MCF 10A (cell line): ENCODE measurements at regions not wholly inside any gene's neighbourhood (a gene's known extent, or its start where the extent isn't known, plus 50 kb on each side); places are given as distances from the start of the nearest gene placed in this dataset.

Experiments
- BruUV-seq: library from RNA; stranded (reverse); fragments of 400-500 nt; replicated peaks from 2 replicates; lab custom pipeline; 2021; lab: Mats Ljungman, UMichigan
- CTCF ChIA-PET: fragments of 300-600 bp; sonication (Branson Sonifier 250); formaldehyde crosslinking; extraction: SDS; loops from one replicate; lab custom pipeline; 2021; ENCODE audit warnings: antibody characterized with exemption, inconsistent platforms; lab: Yijun Ruan, JAX
- POLR2A ChIA-PET: fragments of 300-600, 350-650 bp; sonication (Branson Sonifier 250); formaldehyde crosslinking; extraction: SDS; loops from one replicate; lab custom pipeline; 2020; ENCODE audit warnings: antibody characterized with exemption, inconsistent platforms; lab: Yijun Ruan, JAX
- DNase-seq: peaks from one replicate; pipeline ENCODE4 v3.0.0-alpha.2; 2018; ENCODE audit not compliant: unreplicated experiment
- H3K27ac Mint-ChIP-seq: one replicate; pipeline ENCODE4 v1.8.0; 2022; ENCODE audit warnings: mild to moderate bottlenecking, low read depth, mixed read lengths; ENCODE audit not compliant: unreplicated experiment
- H3K27me3 Mint-ChIP-seq: one replicate; pipeline ENCODE4 v1.8.0; 2022; ENCODE audit warnings: mixed read lengths; ENCODE audit not compliant: insufficient read depth, unreplicated experiment
- H3K36me3 Mint-ChIP-seq: one replicate; pipeline ENCODE4 v1.8.0; 2022; ENCODE audit warnings: mild to moderate bottlenecking, moderate library complexity, mixed read lengths; ENCODE audit not compliant: insufficient read depth, unreplicated experiment
- H3K4me1 Mint-ChIP-seq: one replicate; pipeline ENCODE4 v1.8.0; 2022; ENCODE audit warnings: mixed read lengths; ENCODE audit not compliant: insufficient read depth, unreplicated experiment
- H3K4me3 Mint-ChIP-seq: one replicate; pipeline ENCODE4 v1.8.0; 2022; ENCODE audit warnings: mild to moderate bottlenecking, moderate library complexity, mixed read lengths; ENCODE audit not compliant: unreplicated experiment
- H3K9me3 Mint-ChIP-seq: one replicate; pipeline ENCODE4 v1.8.0; 2022; ENCODE audit warnings: mixed read lengths; ENCODE audit not compliant: unreplicated experiment
- CTCF ChIP-seq: fragments of 200-600 bp; IDR thresholded peaks from one replicate; pipeline ENCODE4 v1.8.0; 2022; ENCODE audit warnings: antibody characterized with exemption, mild to moderate bottlenecking; ENCODE audit not compliant: unreplicated experiment
- intact Hi-C: fragments of 100-400 bp; cut with micrococcal nuclease; formaldehyde crosslinking; loops from 2 replicates; pipeline ENCODE4 v1.14.1; 2022

GRCh38 chr16:66164581-66165247 is 201.8 kb upstream of the CDH5 start:
- no peak overlapping the region for H3K27ac Mint-ChIP-seq
- no peaks in the 10 kb centered on the region for H3K36me3 Mint-ChIP-seq
- no peak overlapping the region for H3K4me3 Mint-ChIP-seq
- no peak for TF ChIP-seq CTCF
- CTCF ChIA-PET, result interaction anchor here (0.6 kb wide), 1 partner anchor 52 kb away, joined by 3 read pairs; no protein-coding TSS in a partner anchor
- no peak for DNase-seq
- no TSS peak for BruUV-seq
- intact Hi-C loops, result no loop called here
- no peaks in the 10 kb centered on the region for H3K4me1 Mint-ChIP-seq
- no peaks in the 10 kb centered on the region for H3K27me3 Mint-ChIP-seq
- POLR2A ChIA-PET, result no interaction called here
- peaks cover 35% of the 10 kb centered on the region for H3K9me3 Mint-ChIP-seq

- CTCF ChIA-PET, result interaction anchor here (0.7 kb wide), 2 partner anchors 163 to 384 kb away, joined by 3 read pairs; no protein-coding TSS in a partner anchor
- Mint-ChIP-seq H3K27me3 (no peaks in the 10 kb centered on the region), H3K4me1 (no peaks in the 10 kb centered on the region), H3K27ac (no peak overlapping the region), H3K36me3 (no peaks in the 10 kb centered on the region), H3K9me3 (peaks cover 27% of the 10 kb centered on the region), H3K4me3 (no peak overlapping the region)
- TF ChIP-seq CTCF, result no peak
- POLR2A ChIA-PET, result no interaction called here
- no peak for DNase-seq
- intact Hi-C loops, result no loop called here
- no TSS peak for BruUV-seq
Observed at GRCh38 chr16:66162821-66163220, 203.7 kb upstream of the CDH5 start.

- Mint-ChIP-seq H3K4me3 (no peak overlapping the region), H3K36me3 (no peaks in the 10 kb centered on the region), H3K9me3 (peaks cover 31% of the 10 kb centered on the region), H3K27ac (no peak overlapping the region), H3K27me3 (no peaks in the 10 kb centered on the region), H3K4me1 (no peaks in the 10 kb centered on the region)
- DNase-seq, result no peak
- POLR2A ChIA-PET, result no interaction called here
- intact Hi-C loops, result no loop called here
- CTCF ChIA-PET, result no interaction called here
- TF ChIP-seq CTCF, result no peak
- no TSS peak for BruUV-seq
Observed at GRCh38 chr16:66161942-66162341, 204.5 kb upstream of the CDH5 start.

GRCh38 chr16:66161269-66161668 is 205.2 kb upstream of the CDH5 start:
- H3K36me3 Mint-ChIP-seq, result no peaks in the 10 kb centered on the region
- H3K27me3 Mint-ChIP-seq, result no peaks in the 10 kb centered on the region
- H3K9me3 Mint-ChIP-seq, result peaks cover 38% of the 10 kb centered on the region
- H3K4me3 Mint-ChIP-seq, result no peak overlapping the region
- CTCF ChIA-PET, result interaction anchor here (0.6 kb wide), 1 partner anchor 333 kb away, joined by 3 read pairs; no protein-coding TSS in a partner anchor
- POLR2A ChIA-PET, result no interaction called here
- intact Hi-C loops, result no loop called here
- H3K27ac Mint-ChIP-seq, result no peak overlapping the region
- BruUV-seq, result no TSS peak
- no peaks in the 10 kb centered on the region for H3K4me1 Mint-ChIP-seq
- DNase-seq, result no peak
- TF ChIP-seq CTCF, result no peak
